CD4-positive, alpha-beta T cell treated with Interferon alpha-2 for 1 hour (primary cell): ENCODE measurements at regions not wholly inside any gene's neighbourhood (a gene's known extent, or its start where the extent isn't known, plus 50 kb on each side); places are given as distances from the start of the nearest gene placed in this dataset.

Source experiments
- DNase-seq, 2 donors: peaks; one replicate each; pipeline ENCODE4 v3.0.0-alpha.2; 2020 to 2022

DNA sequence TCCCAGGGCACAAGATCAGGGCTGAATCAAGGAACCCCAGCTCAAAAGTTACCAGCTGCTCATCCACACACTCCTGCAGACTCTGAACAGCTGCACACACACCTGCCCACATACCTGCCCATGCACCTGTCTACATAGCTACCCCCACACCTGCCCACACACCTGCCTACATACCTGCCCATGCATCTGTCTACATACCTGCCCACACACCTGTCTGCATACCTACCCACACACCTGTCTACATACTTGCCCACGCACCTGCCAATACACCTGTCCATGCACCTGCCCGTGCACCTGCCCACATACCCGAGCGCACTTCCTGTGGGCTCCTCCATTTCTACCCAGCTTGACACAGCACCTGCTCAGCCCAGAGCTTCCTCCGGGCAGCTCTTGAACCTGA, 122.8 kb upstream of the AGAP1 start:
- DNase-seq: no peak

DNA sequence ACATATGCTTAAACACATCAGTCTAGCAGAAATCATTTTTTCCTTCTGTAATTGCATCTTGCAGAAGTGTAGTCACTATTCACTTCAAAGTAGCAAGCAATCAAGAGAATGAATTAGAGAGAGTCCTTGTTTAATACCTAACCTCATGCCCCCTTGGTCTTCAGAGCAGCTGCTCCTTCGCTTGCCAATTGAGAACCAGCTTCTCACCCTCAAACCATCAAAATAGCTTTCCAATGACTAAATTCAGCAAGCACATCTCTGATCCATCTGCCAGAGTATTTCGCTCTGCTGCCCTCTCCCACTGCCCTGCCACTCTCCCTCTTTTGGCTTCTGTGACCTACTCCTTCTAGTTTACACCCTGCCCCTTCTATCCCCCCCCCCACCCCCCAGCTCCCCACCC, 120.7 kb upstream of the AGAP1 start:
- DNase-seq: no peak

DNA sequence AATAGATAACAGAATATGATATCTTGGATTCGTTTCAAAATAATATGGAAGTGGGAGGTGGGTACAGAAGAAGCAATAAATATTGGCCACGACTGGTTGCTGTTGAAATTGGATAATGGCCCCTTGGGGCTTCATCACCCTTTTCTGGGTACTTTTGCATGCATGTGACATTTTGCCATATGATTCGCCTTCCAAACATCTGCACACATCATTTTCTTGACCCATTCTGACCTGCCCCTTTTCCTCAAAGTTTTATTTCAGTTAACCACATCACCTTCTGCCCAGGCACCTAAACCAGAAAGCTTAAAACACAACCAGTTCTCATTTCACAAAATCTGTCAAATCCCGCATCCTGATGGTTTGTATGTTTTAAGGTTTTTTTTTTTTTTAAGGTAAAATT, 116.7 kb upstream of the AGAP1 start:
- no peak for DNase-seq

DNA sequence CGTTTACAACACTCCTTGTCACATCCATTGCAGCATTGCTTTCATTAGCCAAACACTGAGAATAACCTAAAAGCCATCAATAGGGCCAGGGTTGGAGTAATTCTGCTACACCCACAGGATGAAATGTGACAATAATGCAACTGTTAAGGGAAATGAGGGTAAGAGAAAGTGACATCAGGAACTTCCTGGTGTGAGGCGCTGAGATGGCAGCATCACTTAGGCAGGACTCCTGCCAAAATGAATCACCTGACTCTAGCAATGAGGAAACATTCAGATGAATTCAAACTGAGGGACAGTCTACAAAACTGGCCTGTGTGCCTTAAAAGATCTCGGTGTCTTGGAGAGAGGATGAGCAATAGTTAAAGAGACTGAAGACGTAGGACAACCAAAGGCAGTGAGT, 115.6 kb upstream of the AGAP1 start:
- DNase-seq: no peak

DNA sequence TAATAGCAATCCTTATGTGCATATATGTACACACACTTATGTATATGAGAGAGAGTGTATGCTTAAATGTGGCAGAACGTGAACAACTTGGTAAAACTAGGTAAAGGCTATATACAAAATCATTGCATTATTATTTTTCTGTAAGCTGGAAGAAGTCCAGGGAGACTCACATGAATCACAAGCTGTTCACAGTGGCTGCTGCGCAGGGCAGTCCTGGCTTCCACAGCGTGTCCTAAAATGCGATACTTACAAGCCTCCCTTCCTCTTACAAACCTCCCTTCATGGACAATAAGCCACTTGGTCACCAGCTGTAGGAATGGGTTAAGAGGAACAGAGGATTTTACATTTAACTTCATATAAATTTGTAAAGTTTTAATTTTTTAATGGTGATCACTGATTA, 114.9 kb upstream of the AGAP1 start:
- no peak for DNase-seq

DNA sequence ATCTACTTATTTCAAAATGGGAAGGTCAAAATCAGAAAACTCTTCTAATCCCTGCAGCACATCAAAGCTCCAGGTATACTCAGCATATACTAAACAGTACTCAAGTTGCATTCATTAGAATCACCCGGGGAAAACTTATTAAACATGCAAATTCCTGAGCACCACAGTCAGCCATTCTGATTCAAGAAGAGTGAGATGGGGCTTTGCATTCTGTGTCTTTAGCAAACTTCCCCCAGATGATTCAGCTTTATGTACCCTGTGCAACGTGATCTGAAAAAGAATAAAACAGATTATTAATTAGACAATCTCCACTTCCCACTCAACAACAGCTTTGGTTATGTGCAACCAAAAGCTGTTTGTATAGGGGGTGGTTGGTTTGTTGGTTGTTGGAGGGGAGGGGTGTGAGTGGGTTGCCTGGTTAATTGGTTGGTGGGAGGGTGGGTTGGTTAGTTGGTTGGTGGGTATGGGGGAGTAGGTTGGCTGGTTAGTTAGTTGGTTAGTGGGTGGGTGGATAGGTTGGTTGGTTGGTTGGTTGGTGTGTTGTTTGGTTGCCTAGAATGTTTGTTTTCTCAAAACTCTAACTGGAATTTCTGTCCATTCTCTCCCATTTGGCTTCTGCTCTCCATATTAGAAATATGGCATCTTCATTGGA, 112.5 kb upstream of the AGAP1 start:
- no peak for DNase-seq

DNA sequence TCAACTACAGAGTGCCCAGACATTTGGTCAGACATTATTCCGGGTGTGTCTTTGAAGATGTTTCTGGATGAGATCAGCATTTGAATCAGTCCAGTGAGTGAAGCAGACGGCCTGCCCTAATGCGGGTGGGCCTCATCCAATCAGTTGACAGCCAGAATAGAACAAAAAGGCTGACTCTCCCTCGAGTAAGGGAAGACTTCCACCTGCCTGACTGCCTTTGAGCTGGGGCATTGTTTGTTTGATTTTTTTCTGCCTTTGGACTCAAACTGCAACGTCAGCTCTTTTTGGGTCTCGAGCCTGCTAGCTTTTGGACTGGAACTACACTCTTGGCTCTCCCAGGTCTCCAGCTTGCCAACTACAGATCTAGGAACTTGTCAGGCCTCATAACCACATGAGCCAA, 111.7 kb upstream of the AGAP1 start:
- DNase-seq: no peak

DNA sequence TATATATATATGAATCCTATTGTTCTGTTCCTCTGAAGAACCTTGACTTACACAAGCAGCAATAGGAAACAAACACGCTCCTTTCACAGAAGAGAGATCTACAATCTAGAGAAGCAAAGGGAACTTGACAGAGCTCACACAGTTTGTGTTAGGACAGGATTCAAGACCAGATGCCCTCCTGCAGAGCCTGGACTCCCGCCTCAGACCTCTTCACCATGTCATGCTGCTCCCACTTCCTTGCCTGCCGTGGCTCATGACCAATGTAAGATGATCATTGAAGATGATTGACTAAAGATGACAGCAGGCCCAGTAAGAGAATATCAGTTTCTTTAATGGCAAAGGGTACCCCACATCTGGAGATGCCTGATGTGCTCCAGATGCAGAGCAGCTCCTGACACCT, 111.2 kb upstream of the AGAP1 start:
- no peak for DNase-seq

DNA sequence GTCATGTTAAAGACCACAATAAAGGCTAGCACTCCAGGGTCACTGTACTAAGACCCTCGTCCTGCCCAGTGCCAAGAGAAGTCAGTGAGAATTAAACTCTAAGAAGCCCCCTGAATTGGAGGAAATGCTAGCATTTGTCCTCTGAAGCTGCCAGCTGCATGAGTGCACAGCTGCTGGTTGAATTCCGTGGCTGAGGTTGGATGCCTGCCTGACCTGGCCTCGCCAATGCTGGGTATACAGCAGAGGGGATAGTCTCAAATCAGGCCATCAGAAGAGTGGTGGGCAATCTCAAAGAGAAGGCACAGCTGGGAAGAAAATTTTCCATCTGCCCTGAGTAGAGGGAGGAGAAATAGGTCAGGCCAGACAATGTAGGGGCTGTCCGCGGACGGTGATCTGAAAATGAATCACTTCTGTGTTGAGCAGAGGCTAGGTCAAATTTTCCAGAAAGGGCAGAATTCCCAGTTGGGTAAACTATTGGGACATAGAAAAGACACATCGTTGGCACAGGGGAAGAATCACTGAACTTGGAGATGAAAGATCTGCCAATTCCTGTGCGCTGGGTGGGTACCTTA, 110.5 kb upstream of the AGAP1 start:
- DNase-seq: no peak

DNA sequence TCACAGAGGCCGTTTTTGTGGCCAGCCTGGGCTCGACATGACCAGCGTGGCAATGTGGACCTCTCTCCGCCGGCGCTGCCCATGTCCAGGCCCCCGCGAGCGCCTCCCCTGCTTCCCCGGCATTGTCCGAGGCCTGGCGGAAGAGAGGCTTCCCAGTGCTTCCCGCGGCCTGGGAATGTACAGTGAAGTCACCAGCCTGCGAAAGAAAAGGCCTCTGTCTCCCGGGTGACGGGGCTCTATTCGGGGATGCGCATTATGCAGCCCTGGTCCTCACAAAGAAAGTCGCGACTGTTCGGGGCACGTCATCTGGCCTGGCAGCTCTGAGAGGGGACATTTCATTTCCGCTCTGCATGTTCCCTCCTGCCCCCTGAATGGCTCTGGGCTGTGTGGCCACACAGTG, 109.2 kb upstream of the AGAP1 start:
- DNase-seq: no peak

DNA sequence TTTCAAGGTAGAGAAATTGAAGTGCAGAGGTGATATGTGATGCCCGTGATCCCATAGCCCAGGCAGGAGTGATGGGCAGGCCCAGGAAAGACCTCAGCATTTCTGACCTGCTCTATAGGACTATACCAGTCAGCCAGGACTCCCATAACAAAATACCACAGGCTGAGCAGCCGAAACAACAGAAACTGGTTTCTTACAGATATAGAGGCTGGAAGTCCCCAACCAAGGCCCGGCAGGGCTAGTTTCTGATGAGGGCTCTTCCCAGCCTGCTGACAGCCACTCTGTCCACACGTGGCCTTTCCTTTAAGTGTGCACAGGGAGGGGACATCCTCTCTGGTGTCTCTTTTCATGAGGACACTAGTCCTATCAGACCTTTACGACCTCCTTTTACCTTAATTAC, 104.2 kb upstream of the AGAP1 start:
- DNase-seq: no peak

DNA sequence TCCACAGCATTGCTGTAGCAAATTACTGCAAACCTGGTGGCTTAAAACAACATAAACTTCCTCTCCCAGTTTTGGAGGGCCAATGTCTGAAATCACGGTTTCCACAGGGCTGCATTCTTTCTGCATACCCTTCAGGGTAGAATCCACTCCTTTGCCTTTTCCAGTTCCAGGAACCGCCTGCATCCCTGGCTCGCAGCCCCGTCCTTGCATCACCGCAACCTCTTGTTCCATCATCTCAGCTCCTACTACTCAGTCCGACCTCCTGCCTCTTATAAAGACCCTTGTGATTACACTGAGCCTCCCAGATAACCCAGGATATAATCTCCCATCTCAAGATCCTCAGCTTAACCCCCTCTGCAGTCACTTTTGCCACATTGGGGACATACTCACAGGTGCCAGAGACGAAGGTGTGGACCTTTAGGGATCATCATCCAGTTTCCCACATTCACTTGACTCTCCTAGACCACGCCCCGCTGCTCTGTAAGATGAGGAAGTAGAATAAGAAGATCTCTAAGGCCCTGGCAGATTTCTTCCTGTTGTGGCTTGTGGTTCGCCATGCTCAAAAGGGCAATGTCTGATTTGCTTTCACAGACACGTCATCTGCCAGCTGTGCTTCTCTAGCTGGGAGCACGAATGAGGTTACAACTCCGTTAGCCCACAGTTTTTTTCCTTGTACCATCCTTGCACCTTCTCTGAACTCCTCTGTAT, 103.6 kb upstream of the AGAP1 start:
- DNase-seq: peak; percentile 12 to 57

DNA sequence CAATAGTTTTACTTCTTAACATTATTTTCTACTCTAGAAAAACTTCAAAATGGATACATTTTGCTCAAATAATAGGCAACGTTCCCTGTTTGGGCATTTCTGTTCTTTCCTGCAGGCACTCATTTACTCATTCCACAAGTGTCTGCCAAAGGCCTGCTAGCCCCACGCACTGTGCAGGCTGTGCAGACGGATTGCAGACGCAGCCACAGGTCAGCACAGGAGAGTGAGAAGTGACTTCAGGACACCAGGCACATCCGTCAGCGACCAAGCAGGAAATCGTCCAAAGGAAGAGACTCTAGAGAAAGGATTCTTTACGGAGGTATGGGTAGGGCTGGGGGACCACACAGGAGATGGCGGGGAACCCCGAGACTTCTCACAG, 103.0 kb upstream of the AGAP1 start:
- no peak for DNase-seq

DNA sequence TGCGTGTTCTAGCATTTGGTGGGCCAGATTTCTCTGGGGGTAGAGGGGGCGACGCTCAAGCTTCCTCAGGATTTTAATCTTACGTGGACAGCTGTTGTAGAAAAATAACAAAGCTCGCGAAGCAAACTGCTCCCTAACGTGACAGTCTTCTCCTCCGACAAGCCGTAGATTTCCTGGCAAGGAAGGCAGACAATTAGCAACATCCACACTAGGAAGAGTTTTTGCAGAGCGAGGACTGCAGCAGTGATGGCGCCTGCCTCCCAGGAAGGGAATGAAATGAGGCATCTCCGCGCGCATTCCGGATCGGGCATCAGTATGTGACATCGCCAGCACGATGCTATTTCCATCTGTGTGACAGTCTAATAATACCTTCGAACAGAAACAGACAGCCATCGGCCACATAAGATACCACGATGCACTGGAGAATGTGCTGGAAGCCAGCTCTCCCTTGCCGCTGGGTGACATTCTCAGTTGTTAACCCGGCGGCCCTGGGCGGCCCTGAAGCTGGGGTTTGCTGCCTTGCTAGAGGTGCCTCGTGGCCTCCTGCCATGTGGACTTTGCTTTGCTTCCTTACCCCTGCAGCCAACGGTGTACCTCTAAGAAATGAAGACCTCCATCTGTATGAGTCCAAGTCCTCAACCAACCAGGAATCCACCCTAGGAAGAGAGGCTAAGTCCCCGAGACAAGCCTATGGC, 101.8 kb upstream of the AGAP1 start:
- no peak for DNase-seq

DNA sequence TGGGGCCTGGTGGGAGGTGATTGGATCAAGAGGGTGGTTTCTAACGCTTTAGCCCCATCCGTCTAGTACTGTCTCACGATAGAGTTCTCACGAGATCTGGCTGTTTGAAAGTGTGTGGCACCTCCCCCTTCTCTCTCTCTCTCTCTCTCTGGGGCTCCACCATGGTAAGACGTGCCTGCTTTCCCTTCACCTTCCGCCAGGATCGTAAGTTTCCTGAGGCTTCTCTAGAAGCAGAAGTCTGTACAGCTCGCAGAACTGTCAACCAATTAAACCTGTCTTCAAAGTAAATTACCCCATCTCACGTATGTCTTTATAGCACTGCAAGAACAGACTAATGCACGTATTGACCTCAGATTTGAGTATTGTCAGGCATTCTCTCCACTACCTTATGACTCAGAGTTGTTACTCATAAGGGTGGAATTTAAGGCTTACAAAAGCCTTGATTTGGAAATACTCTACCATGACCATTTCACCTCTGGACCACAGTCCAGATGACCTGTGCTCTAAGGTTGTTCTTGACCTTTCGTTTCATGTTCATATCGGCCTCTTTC, 99.5 kb upstream of the AGAP1 start:
- no peak for DNase-seq

DNA sequence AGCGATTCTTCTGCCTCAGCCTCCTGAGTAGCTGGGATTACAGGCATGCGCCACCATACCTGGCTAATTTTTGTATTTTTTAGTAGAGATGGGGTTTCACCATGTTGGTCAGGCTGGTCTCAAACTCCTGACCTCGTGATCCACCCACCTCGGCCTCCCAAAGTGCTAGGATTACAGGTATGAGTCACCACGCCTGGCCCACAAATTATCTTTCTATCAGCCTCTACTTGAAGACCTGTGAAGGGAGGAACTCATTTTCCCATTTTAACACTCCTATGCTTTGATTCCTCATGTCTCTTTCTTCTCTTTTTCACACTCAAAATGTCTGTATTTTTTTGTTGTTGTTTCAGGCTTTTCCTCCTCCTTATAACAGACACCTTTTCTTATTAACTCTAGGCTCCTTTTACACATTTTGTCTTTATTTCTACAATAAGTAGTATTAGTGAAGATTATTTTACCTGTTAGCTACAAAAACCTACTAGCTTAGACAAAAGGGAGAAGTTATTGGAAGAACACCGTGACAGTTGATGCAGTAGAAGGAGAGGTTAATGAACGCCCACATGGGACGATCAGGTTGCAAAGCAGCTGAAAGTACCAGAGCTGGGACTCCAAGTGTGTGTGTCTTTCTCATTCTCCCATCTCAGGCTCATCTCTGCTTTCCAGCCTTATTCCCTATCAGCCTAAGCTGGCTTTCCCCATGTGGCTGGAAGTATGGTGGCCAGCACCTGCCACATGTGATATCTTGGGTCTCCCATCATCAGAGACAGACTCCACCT, 97.6 kb upstream of the AGAP1 start:
- no peak for DNase-seq

DNA sequence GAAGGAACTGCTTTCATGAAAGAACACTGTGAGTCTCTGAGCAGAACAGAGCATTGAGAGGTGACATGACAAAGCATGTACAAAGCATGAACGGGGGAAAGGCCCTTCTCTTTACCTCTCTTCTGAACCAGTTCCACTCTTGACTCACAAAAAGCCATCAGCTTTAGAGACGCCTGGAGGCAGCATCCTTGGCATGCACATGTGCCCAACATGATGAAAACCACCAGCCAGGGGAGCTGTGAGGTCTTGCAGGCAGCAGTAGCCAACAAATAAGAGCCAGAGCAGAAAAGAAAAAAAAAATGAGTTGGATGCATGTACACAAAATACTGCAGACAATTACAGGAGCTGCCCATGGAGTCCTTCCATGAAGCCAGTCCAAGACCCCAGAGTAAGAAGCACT, 95.5 kb upstream of the AGAP1 start:
- DNase-seq: no peak

DNA sequence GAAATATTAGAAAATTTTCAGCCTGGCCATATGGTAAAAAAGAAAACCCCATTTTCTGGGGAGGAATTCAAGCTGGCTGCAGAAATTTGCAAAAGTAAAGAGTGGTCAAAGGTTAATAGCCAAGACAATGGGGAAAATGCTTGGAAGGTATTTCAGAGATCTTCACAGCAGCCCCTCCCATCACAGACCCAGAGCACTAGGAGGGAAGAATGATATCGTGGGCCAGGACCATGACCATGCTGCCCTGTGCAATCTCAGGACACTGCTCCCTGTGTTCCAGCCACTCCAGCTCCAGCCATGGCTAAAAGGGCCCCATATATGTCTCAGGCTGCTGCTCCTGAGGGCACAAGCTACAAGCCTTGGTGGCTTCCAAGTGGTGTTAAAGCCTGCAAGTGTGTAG, 93.9 kb upstream of the AGAP1 start:
- no peak for DNase-seq

DNA sequence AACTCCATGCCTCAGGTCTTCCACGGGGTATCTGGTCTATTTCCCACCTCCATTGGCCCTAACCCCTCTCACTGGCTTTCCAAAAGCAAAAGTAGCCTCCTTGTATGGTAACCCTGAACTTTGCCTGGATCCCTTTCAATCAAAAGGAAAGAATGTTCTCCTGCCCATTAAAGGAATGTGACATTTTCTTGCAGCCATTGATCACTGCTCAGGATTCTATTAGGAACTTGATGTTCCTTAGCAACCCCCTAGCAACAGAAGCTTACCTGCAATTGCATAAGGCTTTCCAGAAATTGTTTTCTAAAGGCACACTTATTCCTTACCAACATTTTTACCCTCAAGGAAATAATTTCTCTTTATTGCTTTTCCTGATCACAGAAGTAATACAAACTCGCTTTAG, 91.4 kb upstream of the AGAP1 start:
- DNase-seq: no peak

DNA sequence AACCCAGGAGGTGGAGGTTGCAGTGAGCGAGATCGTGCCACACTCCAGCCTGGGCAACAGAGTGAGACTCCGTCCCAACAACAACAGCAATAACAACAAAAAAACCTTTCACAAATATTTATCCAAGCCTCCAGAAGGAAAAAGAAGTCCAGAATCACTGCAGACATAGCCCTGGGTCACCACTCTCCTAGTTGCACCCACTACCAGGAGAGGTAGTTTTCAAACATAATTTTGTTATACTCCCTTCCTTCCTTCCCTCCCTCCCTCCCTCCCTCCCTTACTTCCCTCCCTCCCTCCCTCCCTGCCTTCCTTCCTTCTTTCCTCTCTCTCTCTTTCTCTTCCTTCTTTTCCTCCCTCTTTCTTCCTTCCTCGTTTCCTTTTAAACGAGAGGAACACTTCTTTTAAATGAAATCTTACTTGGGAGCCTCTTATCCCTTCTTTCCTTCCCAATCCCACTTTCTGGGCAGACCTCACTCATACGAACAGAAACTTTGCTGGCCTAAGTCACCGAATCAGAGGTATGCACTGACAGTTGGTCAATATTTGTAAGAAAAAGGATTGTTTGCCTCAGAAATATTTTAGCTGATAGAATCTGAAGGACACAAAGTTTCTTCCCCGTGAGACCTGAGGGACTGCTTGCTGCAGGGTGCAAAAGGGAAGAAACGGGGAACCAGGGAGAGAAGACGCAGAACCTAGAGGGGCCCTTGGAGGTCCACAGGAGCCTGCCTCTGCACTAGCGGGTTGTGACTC, 88.1 kb upstream of the AGAP1 start:
- DNase-seq: no peak

DNA sequence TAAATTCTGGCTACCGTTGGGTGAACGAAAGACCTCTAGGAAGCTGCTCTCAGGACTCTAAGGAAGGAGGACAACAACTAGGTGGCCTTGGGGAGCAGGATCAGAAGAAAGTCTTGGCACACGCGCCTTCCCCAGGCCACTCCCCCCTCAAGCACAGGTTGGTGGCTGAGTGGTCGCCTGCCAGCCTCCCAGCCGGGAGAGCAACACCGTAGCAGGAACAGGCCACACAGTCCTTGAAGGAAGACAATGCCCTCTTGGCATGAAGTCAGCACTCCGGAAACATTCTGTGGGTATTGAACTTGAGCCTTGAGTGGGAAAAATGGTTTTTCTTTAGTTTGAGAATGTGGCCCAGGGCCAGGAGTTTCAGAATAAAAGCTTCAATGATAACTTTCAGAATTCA, 87.4 kb upstream of the AGAP1 start:
- no peak for DNase-seq

DNA sequence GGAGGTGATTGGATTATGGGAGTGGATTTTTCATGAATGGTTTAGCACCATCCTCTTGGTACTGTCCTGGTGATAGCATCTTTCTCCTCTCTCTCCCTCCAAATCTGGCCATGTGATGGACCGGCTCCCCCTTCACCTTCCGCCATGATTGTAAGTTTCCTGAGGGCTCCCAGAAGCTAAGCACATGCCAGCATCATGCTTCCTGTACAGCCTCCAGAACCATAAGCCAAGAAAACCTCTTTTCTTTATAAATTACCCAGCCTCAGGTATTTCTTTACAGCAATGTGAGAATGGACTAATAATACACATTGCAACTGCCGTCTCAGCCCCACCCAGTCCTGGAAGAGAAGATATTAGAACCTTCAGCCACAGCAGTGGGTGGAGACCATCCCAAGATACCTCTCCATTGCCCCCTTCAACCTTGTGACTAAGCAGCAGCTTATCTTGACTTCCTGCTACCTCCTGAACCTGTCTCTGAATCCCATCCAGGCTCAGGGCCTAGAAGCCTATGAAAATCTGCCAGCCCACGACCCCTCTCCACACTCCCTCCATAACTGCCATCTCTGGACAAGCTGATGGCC, 81.8 kb upstream of the AGAP1 start:
- no peak for DNase-seq
